Stimulated activated CD8-positive, alpha-beta memory T cell treated with anti-CD3 and anti-CD28 coated beads, Interleukin-12 subunit alpha, Interleukin-12 subunit beta, amount 100 ng/mL, for 24 hours (primary cell): ENCODE measurements at regions not wholly inside any gene's neighbourhood (a gene's known extent, or its start where the extent isn't known, plus 50 kb on each side); places are given as distances from the start of the nearest gene placed in this dataset.
"Not testable (repeated sequence)": the region's sequence is repeated elsewhere in the genome, so short reads cannot be mapped to it uniquely, and the experiment has no call there.

Experiments used
- DNase-seq: peaks from one replicate; pipeline ENCODE4 v3.0.0-alpha.2; 2020; ENCODE audit errors: extremely low read depth

DNA sequence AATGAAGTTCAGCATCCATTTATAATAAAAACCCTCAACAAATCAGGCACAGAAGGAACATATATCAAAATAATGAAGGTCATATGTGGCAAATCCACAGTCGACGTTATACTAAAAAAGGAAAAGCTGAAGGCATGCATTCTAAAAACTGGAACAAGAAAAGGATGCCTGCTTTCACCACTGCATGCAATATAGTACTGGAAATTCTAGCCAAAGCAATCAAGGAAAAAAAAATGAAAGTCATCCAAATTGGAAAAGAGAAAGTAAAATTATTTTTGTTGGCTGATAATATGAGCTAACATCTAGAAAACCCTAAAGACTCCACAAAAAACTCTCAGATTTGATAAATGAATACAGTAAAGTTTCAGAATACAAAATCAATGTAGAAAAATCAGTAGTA is 1123.2 kb downstream of the TBL1XR1 start:
- DNase-seq: no peak

DNA sequence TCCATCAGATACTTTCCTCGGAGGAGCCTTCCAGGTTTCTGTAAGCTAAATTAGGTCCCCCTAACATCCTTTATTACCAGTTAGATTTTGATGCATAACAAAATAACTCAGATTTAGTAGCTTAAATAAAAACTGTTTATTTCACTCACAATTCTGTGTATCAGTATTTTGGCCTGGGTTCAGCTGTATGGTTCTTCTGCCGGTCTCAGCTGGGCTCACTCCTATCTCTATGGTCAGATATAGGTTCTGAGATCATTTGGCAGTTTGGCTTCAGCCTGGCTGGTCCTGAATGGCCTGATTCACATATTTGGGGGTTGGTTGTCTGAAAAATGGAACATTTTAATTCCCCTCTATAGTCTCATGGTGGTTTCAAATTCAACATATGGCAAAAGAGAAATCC is 1125.3 kb downstream of the TBL1XR1 start:
- DNase-seq: no peak

DNA sequence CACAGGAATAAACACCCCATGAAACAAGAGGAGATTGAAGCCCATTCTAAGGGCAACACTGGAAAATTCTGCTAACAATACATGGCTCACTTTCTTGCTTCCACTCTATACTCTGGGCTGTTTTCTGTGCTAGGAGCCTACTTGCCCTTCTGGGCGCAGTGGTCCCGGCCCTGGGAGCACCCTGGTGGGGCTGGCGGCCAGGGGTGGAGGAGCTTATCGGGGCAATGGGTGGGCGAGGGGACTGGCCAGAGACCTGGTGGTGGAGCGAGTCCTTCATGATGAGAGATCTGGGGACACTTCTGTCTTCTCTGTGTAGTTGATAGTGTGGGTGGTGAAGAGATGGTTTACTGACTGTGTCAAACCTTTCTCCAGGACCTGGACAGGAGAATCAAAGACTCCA is 1128.5 kb downstream of the TBL1XR1 start:
- no peak for DNase-seq

DNA sequence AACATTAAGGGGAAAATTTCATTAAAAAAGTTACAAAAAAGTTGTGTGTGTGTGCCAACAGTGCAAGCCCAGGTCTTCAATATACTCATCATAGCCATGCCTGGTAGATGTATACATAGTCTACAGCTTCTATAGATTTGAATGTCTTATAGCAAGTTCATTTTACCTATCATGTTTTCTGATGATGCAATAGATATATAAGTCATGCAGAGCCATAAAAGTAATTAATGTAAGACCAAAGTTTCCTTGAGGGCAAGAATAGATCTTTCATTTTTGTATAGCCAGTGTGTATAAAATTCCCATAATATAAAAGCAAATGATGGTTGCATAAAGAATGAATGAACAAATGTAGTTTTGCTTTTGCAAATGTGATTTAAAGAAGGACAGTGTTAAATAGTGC is 1138.4 kb downstream of the TBL1XR1 start:
- no peak for DNase-seq

DNA sequence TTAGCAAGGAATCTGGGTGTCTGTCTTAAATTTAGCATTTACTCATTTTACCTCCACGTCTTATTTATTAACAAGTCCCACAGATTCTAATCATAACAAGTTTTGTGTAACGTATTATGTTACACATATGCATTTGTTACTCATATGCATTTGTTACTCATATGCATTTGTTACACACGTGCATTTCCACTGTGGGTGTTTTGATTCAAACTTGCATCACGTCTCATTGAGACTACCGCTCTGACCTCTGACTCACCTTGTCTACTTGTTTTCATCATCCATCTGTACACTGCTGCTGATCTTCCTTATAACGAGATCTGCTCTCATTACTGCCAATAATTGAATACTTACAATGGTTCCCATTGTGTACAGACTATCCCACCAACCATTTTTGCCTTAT is 1141.4 kb downstream of the TBL1XR1 start:
- no peak for DNase-seq

DNA sequence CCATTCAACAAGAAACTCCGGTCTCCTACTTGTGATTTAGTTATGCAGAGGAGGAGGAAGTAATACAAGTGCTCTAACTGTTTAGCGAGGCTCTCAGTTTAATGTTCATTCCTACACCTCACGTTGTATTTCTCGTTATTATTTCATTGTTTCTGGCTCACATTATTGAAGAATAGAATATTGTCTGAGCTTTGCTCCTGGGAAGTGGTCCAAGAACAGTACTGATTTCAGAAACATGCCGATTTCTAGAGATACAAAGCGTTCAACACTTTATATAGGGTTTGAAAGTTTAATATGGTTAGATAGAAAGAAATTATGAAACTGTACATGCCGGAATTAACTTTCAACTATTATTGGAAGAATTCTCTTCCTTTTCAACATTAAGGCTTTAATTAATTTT is 1145.5 kb downstream of the TBL1XR1 start:
- no peak for DNase-seq

DNA sequence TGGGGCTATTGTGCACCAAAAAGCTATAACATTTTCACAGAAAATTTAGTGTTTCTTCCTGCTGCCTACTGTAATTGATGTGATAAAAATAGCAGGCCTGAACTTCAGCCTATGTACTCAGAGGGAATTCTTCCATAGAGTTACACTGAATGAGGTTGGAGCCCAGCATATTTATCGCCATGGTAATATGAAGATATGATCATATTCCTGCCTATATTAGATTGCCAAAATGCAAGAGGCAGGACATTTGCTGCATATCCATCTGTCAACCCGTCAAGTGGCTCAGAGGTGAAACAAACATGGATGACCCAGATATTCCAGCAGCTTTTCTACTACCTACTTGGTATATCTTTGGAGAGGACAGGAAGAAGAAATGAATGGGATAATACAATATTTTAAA is 1150.6 kb downstream of the TBL1XR1 start:
- DNase-seq: no peak

DNA sequence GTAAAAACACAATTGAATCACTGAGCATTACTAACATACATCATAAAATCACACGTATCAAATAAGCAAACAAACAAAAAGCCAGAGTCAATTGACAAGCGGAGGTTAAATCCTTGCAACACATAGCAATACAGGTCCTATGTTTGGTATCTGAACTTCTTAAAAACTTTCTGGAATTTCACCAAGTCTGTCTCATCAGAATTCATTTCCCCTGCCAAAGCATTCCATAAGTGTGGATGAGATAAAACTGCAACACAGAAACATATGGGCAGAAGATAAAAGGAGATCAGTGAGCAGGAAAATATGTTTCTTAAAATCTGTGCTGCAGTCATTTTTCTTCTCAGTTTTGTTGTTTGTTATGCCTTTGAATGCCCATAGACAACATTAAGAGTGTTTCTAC is 1155.5 kb downstream of the TBL1XR1 start:
- no peak for DNase-seq

DNA sequence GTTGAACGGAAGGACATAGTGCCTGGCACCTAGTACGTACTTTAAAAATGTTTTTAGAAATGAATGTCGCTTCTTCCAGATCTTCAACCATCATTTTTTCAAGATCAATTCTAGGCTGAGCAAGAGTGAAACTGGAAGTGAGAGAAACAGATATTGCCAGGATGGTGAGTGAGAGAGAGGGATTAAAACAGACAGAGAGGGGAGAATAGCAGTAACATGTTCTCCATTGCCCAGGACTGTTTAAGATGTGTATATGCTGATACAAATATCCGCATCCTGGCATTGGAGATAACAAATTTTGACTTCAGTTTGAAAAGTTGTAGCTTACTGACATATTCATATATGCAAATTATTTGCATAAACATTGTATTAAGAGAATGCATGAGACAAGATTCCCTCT is 1156.1 kb downstream of the TBL1XR1 start:
- DNase-seq: no peak

DNA sequence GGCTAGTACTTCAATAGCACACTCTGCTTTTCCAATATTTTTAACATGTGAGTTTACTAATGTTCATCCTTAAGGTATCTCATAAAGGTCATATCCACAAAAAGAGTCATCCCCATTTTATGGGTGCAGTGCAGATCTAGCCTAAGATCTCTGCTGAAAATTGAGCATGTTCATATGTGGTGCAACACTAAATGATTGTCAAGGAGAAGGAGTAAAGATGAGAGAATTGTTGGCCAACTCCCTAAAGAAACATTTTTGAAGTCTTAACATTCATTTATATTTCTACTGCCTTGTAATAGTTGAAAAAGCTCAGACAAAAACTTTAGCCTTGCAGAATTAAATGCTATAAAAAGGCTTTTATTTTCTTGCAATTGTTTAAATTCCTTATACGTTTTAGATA is 1159.6 kb downstream of the TBL1XR1 start:
- no peak for DNase-seq

DNA sequence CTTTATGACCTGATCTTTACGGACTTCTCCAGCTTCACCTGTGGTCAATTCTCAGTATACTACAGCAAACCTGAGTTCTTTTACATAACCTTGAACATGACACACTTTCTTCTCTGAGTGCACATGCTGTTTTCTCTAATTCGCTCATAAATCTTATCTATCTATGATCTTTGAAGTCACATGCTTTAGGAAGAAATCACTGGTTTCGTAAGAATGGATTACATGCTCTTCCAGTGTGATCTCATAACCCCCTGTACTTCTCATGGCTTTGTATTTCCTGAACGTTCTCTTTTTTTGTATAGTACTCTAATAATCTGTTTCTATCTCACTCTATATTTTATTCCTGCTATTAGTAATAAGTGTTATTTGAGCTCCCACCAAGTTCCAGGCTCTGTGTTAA is 1165.2 kb downstream of the TBL1XR1 start:
- DNase-seq: no peak

DNA sequence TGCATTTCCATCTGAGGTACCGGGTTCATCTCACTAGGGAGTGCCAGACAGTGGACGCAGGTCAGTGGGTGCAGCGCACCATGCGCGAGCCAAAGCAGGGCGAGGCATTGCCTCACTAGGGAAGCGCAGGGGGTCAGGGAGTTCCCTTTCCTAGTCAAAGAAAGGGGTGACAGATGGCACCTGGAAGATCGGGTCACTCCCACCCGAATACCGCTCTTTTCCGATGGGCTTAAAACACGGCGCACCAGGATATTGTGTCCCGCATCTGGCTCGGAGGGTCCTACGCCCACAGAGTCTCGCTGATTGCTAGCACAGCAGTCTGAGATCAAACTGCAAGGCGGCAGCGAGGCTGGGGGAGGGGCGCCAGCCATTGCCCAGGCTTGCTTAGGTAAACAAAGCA is 1157.1 kb downstream of the NAALADL2 start:
- DNase-seq: not testable (repeated sequence)

DNA sequence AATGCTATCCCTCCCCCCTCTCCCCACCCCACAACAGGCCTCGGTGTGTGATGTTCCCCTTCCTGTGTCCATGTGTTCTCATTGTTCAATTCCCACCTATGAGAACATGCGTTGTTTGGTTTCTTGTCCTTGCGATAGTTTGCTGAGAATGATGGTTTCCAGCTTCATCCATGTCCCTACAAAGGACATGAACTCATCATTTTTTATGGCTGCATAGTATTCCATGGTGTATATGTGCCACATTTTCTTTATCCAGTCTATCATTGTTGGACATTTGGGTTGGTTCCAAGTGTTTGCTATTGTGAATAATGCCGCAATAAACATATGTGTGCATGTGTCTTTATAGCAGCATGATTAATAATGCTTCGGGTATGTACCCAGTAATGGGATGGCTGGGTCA is 1156.1 kb downstream of the NAALADL2 start:
- not testable (repeated sequence) for DNase-seq

DNA sequence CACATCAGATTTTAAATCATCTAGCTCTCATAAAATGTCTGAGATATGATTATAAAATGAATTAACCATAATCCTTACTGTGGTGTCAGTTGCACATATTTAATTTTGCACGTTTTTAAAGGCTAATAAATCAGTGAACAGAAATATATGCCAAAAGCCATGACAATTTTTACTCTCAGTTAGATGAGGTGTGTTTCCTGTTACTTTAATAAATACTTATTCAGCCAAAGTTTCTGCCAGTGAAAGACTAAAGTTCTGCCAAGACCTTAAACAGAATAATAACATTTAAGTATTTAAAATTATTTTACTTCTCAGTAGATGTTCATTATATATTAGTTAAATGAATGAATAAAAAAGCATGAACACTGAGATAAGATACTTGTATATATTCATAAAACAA is 1150.1 kb downstream of the NAALADL2 start:
- DNase-seq: no peak

DNA sequence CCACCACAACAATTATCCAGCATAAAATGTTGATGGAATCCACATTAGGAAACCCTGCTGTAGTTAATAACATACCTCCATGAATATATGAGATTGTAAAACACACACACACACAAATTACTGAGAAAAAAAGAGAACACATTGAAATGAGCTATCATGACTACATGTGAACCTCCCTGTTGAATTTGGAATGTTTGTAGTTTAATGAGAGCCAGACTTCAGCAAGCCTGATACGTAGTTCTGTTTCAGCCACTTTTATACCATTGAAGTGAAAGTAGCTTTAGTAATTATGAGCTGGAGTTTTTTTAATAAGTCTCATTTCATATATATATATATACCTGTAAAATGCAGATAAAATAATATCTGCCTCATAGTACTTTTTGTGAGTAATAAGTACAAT is 1146.4 kb downstream of the NAALADL2 start:
- no peak for DNase-seq

DNA sequence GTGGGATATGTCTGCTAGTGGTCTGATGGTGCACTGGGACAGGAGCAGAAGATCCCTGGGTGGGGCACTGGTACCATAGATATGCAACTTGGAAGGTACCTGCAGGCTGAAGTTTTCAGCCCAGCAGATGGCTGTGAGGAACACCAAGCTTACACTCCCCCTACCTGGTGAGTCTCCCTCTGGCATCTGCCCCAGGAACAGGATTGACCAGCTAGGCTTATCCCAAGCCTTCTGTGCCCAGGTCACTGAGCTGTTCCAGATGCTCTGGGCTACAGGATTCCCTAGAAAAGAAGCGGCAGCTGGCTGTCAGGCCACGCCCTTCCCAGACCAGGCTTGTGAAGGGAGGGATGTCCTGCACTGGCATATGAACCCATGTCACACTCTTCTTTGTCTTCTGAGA is 1130.0 kb downstream of the NAALADL2 start:
- DNase-seq: no peak

DNA sequence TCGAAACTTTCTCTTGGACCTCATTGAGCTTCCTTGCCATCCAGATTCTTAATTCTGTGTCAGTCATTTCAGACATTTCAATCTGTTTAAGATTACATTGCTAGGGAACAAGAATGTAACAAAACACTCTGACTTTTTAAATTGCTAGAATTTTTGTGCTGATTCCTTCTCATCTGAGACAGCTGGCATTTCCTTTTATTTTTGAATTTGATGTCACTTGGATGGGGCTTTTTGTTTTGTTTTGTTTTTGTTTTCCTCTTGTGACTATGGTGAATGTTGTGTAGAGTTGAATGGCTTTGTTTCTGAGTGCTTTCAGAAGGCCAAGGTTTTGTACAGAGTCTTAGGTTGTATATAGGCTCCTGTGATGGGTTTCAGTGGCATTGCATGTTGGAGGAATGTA is 1129.3 kb downstream of the NAALADL2 start:
- DNase-seq: no peak

DNA sequence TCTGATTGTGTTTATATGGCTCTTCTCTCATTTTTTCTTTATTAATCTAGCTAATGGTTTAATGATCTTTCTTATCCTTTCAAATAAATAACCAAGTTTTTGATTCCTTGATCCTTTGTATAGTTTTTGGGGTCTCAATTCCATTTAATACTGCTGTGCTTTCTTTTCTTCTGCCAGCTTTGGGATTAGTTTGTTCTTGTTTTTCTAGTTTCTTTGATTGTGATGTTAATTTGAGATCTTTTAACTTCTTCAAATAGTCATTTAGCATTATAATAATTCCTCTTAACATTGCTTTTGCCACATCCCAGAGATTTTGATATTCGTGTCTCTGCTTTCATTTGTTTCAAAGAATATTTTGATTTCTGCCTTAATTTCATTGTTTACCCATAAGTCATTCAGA is 1126.6 kb downstream of the NAALADL2 start:
- no peak for DNase-seq

DNA sequence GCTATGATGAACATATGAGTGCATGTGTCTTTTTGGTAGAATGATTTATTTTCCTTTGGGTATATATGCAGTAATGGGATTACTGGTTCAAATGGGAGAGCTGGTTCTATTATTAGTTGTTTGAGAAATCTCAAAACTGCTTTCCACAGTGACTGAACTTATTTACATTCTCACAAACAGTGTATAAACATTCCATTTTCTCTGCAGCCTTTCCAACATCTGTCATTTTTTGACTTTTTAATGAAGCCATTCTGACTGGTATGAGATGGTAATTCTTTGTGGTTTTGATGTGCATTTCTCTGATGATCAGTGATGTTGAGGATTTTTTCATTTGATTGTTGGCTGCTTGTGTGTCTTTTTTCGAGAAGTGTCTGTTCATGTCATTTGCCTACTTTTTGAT is 1124.2 kb downstream of the NAALADL2 start:
- no peak for DNase-seq

DNA sequence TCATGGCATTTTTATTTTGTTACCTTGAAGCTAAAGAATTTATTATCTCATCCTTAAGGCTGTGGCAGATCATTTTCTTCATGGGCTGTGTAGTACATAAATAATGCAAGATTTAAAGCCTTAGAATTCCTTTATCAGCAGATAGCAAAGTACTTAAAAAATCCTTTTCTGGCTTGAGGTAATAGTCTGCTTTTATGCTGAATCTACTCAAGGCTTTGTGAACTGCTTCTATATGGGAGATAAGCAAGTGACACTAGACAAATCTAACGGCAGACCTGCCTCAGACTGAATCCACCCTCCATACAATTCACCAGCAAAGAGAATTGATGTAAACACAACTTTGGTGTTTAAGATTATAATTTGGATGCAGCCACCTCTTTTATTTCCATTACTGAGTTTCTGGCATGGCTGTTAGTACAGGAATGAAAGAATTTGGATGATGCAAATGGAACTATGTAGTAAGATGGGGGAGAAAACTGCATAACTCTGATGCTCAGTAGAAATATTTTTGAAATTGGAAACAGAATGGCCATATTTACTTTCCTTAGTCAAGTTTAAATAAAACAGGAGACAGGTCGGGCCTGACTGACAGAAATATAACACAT is 1121.5 kb downstream of the NAALADL2 start:
- no peak for DNase-seq

DNA sequence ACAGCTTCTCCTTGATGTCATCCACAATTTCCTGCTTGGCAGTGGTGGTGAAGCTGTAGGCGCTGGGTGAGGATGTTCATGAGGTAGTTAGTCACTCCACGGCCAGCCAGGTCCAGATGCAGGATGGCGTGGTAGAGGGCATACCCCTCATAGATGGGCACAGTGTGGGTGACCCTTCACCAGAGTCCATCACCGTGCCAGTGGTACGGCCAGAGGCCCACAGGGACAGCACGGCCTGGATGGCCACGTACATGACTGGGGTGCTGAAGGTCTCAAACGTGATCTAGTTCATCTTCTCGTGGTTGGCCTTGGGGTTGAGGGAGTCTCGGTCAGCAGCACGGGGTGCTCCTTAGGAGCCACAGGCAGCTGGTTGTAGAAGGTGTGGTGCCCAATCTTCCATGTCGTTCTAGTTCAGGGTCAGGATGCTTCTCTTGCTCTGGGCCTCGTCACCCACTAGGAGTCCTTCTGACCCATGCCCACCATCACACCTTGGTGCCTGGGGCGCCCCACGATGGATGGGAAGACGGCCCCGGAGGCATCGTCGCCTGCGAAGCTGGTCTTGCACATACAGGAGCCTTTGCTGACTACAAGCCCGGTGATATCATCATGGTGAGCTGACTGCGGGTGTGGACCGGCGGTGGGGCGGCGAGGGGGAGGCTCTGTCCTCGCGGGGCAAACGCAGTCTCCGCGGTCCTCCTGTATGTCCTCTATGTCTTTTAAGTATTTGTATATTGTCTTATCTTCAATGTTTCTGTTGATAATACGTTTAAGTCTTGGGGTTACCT is 1119.0 kb downstream of the NAALADL2 start:
- no peak for DNase-seq

DNA sequence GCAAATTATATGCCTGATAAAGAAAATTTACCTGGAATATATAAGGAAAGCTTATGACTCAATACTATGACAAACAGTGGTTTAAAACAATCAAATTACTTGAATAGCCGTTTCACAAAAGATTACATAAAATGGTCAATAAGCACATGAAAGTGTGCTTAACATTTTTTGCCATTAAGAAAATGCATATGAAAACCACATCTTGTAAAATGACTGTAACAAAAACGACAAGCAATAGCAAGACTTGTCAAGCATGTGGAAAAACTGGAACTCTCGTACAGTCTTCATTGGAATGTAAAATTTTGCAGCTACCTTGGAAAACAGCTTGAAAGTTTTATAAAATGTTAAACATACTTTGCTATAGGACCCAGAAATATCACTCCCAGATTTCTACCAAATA is 1110.3 kb downstream of the NAALADL2 start:
- DNase-seq: no peak

DNA sequence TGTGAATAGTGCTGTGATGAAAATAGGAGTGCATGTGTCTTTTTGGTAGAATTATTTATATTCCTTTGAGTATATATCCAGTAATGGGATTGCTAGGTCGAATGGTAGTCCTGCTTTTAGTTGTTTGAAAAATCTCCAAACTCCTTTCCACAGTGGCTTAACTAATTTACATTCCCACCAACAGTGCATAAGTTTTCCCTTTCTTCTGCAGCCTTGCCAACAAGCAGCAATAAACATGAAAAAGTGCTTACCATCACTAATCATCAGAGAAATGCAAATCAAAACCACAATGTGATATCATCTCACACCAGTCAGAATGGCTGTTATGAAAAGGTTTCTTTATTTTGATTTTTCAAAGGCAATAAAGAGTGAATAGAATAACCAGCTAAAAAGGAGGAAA is 1105.9 kb downstream of the NAALADL2 start:
- no peak for DNase-seq

DNA sequence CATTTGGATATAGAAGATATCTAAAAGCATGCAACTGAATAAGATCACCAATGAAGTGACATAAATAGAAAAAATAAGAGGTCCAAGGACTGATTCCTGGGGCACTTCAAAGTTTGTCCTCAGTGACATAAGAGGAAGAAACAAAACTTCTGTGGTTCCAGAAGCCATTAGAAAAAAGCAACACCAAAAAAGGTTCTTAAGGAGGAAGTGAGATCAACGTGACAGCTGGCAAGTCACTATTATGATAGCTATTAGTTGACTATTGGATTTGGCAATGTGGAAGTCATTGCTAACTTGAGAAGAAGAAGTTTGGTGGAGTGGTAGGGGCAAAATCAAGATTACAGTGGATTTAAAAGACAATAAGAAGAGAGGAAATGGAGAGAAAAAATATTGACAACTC is 1098.3 kb downstream of the NAALADL2 start:
- no peak for DNase-seq
